ENCODE measurements at regions not wholly inside any gene's neighbourhood (a gene's known extent, or its start where the extent isn't known, plus 50 kb on each side); places are given as distances from the start of the nearest gene placed in this dataset.
"Not testable (repeated sequence)": the region's sequence is repeated elsewhere in the genome, so short reads cannot be mapped to it uniquely, and the experiment has no call there.

DNA sequence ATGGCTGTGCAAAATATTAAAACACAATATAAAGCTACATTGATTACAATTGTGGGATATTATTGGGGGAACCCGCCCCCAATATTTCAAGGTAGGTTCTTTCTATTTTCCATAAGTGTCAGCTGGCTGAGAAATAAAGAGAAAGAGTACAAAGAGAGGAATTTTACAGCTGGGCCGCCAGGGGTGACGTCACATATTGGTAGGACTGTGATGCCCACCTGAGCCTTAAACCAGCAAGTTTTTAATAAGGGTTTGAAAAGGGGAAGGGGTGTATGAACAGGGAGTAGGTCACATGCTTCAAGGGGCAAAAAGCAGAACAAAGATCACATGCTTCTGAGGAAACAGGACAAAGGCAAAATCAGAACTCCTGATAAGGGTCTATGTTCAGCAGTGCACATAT lies 219.3 kb upstream of the CNTNAP5 start:
- TF ChIP-seq, protein P1, sequence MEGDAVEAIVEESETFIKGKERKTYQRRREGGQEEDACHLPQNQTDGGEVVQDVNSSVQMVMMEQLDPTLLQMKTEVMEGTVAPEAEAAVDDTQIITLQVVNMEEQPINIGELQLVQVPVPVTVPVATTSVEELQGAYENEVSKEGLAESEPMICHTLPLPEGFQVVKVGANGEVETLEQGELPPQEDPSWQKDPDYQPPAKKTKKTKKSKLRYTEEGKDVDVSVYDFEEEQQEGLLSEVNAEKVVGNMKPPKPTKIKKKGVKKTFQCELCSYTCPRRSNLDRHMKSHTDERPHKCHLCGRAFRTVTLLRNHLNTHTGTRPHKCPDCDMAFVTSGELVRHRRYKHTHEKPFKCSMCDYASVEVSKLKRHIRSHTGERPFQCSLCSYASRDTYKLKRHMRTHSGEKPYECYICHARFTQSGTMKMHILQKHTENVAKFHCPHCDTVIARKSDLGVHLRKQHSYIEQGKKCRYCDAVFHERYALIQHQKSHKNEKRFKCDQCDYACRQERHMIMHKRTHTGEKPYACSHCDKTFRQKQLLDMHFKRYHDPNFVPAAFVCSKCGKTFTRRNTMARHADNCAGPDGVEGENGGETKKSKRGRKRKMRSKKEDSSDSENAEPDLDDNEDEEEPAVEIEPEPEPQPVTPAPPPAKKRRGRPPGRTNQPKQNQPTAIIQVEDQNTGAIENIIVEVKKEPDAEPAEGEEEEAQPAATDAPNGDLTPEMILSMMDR (IDR thresholded peaks at IDR 0.05; ENCODE audit: insufficient read depth, low read depth, low read length): not testable (repeated sequence)
- not testable (repeated sequence) for TF ChIP-seq EZH2 (IDR thresholded peaks at IDR 0.05; ENCODE audit: insufficient read depth, low read length)
